HCT116 (cell line): ENCODE measurements at regions not wholly inside any gene's neighbourhood (a gene's known extent, or its start where the extent isn't known, plus 50 kb on each side); places are given as distances from the start of the nearest gene placed in this dataset.

Experiments
- EZH2phosphoT487 ChIP-seq: fragments of 200-600 bp; IDR thresholded peaks from 2 replicates; pipeline ENCODE4 v1.6.1; 2018; ENCODE audit warnings: antibody characterized with exemption, borderline replicate concordance
- POLR2A ChIP-seq: IDR thresholded peaks from 2 replicates; pipeline ENCODE4 v1.7.0; 2011; ENCODE audit warnings: borderline replicate concordance; ENCODE audit not compliant: insufficient read depth, insufficient read length; ENCODE audit errors: extremely low read depth
- POLR2AphosphoS5 ChIP-seq: IDR thresholded peaks from 2 replicates; pipeline ENCODE4 v1.6.1; 2011; ENCODE audit warnings: mild to moderate bottlenecking, low read depth, low read length, moderate library complexity
- RAD21 ChIP-seq: IDR thresholded peaks from 2 replicates; pipeline ENCODE4 v1.6.1; 2012; ENCODE audit warnings: low read depth, mild to moderate bottlenecking
- TF ChIP-seq, protein P1 (sequence below), 3 experiments: fragments of 200-600 bp in 1 of 3; sonication (generic) in 1 of 3; IDR thresholded peaks in 2 of 3; conservative IDR thresholded peaks in 1 of 3; 2 replicates each; pipeline ENCODE4 v1.5.1; 2012 to 2017; ENCODE audit warnings: low read depth in 2 of 3, low read length in 2 of 3, antibody characterized with exemption in 1 of 3, borderline replicate concordance in 1 of 3, control low read depth in 1 of 3, mild to moderate bottlenecking in 1 of 3, mixed read lengths in 1 of 3, mixed run types in 1 of 3, moderate library complexity in 1 of 3; ENCODE audit not compliant: insufficient read depth in 1 of 3
- TF ChIP-seq, protein P2 (sequence below): IDR thresholded peaks from 2 replicates; pipeline ENCODE4 v1.6.1; 2012; ENCODE audit warnings: low read depth

DNA sequence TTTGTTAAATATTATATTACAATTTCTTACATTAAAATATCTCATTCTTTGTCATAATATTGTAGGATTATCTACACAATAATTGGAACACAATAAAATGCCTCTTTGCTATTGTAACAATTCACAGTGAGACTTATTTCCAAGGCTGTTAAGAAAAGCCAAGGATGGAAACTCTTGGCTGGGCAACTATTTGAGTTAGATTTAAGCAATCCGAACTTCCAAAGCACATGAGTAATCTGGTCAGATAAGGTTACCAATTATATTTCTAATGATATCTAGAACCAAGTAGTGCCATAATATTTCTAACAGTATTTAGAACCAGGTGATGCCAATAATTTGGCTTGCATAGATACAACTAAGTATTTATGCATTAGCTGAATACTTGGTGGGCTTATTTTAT is 154.7 kb upstream of the KCNK2 start:
- TF ChIP-seq, protein P1, sequence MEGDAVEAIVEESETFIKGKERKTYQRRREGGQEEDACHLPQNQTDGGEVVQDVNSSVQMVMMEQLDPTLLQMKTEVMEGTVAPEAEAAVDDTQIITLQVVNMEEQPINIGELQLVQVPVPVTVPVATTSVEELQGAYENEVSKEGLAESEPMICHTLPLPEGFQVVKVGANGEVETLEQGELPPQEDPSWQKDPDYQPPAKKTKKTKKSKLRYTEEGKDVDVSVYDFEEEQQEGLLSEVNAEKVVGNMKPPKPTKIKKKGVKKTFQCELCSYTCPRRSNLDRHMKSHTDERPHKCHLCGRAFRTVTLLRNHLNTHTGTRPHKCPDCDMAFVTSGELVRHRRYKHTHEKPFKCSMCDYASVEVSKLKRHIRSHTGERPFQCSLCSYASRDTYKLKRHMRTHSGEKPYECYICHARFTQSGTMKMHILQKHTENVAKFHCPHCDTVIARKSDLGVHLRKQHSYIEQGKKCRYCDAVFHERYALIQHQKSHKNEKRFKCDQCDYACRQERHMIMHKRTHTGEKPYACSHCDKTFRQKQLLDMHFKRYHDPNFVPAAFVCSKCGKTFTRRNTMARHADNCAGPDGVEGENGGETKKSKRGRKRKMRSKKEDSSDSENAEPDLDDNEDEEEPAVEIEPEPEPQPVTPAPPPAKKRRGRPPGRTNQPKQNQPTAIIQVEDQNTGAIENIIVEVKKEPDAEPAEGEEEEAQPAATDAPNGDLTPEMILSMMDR (IDR thresholded peaks at IDR 0.05 in 2 of 3, conservative IDR thresholded peaks at IDR 0.05 in 1 of 3; ENCODE audit: borderline replicate concordance in 1 of 3, insufficient read depth in 1 of 3, low read depth in 2 of 3, low read length in 2 of 3) = no peak
- TF ChIP-seq POLR2AphosphoS5 (no peak), EZH2phosphoT487 (no peak), POLR2A (no peak), RAD21 (no peak)
- TF ChIP-seq, protein P2, sequence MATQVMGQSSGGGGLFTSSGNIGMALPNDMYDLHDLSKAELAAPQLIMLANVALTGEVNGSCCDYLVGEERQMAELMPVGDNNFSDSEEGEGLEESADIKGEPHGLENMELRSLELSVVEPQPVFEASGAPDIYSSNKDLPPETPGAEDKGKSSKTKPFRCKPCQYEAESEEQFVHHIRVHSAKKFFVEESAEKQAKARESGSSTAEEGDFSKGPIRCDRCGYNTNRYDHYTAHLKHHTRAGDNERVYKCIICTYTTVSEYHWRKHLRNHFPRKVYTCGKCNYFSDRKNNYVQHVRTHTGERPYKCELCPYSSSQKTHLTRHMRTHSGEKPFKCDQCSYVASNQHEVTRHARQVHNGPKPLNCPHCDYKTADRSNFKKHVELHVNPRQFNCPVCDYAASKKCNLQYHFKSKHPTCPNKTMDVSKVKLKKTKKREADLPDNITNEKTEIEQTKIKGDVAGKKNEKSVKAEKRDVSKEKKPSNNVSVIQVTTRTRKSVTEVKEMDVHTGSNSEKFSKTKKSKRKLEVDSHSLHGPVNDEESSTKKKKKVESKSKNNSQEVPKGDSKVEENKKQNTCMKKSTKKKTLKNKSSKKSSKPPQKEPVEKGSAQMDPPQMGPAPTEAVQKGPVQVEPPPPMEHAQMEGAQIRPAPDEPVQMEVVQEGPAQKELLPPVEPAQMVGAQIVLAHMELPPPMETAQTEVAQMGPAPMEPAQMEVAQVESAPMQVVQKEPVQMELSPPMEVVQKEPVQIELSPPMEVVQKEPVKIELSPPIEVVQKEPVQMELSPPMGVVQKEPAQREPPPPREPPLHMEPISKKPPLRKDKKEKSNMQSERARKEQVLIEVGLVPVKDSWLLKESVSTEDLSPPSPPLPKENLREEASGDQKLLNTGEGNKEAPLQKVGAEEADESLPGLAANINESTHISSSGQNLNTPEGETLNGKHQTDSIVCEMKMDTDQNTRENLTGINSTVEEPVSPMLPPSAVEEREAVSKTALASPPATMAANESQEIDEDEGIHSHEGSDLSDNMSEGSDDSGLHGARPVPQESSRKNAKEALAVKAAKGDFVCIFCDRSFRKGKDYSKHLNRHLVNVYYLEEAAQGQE = no peak
